ENCODE measurements at regions not wholly inside any gene's neighbourhood (a gene's known extent, or its start where the extent isn't known, plus 50 kb on each side); places are given as distances from the start of the nearest gene placed in this dataset.

DNA sequence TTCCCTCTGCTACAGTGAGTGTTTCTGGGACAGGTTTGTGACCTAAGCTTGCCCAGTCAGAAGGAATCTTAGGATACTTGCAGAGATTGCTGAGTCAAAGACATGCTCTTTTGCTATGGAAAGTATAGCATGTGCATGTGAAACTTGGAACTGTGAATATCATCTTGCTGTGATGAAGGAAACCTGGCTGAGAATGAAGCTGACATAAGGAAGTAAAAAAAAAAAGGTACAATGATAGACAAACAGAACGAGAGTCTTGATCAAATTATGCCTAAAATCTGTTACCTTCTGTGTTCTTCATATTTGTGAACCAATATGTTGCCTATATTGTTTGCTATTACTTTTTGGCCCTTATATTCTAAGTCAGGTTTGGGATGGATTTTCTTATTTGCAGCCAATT, 525.7 kb downstream of the NPIPA7 start:
- no peak overlapping the region for H3K27ac ChIP-seq
- no peak for TF ChIP-seq ZFX (IDR thresholded peaks at IDR 0.05)

DNA sequence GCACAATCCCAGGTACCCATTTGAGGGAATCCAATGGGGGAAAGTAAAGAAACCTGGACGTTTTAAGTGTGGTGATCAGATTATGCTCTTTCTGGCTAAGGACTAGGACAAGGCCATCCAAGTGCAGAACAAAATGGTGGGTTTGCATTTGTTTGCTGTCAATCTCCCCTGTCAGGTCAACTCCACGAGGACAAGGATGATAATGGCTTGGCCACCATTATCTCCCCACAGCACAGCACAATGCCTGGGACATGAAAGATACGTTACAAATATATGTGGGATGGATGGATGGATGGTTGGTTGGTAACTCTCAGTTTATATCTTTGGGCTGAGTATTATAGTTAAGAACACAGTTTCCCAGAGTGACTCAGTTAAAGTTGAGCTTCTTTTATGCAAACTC, 526.9 kb downstream of the NPIPA7 start:
- no peak overlapping the region for H3K27ac ChIP-seq
- TF ChIP-seq ZFX (IDR thresholded peaks at IDR 0.05): no peak
- TF ChIP-seq, protein P1, sequence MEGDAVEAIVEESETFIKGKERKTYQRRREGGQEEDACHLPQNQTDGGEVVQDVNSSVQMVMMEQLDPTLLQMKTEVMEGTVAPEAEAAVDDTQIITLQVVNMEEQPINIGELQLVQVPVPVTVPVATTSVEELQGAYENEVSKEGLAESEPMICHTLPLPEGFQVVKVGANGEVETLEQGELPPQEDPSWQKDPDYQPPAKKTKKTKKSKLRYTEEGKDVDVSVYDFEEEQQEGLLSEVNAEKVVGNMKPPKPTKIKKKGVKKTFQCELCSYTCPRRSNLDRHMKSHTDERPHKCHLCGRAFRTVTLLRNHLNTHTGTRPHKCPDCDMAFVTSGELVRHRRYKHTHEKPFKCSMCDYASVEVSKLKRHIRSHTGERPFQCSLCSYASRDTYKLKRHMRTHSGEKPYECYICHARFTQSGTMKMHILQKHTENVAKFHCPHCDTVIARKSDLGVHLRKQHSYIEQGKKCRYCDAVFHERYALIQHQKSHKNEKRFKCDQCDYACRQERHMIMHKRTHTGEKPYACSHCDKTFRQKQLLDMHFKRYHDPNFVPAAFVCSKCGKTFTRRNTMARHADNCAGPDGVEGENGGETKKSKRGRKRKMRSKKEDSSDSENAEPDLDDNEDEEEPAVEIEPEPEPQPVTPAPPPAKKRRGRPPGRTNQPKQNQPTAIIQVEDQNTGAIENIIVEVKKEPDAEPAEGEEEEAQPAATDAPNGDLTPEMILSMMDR (conservative IDR thresholded peaks at IDR 0.05): no peak

DNA sequence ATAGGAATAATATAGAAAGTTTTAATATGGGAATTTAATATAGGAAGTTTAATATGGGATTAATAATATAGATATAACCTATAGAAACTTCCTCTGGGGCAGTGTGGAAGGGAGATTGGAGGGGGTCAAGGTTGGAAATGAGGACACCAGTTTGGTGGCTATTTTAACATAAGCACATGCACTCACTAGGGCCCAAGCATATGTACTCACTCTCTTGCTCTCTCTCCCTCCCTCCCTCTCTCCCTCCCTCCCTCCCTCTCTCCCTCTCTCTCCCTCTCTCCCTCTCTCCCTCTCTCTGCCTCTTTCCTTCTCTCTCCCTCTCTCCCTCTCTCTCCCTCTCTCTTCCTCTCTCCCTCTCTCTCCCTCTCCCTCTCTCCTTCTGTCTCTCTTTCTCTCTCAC, 528.1 kb downstream of the NPIPA7 start:
- no peak overlapping the region for H3K27ac ChIP-seq
- no peak for TF ChIP-seq ZFX (IDR thresholded peaks at IDR 0.05)
- TF ChIP-seq, protein P1 (conservative IDR thresholded peaks at IDR 0.05): no peak

DNA sequence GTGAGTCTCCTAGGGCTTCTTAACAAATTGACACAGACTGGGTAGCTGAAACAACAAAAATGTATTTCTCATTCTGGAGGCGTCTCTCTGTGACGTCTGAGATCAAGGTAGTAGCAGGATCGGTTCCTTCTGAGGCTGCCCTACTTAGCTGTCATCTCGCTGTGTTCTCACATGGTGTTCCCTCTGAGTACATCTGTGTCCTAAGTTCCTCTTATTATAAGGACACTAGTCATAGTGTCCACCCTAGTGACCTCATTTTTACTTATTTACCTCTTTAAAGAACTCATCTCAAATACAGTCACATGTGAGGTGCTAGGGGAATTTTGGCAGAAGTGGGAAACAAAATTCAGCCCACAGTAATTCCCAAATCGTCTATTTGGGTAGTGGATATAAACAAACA, 529.1 kb downstream of the NPIPA7 start:
- no peak for TF ChIP-seq ZFX (IDR thresholded peaks at IDR 0.05)
- TF ChIP-seq, protein P1 (conservative IDR thresholded peaks at IDR 0.05): no peak

DNA sequence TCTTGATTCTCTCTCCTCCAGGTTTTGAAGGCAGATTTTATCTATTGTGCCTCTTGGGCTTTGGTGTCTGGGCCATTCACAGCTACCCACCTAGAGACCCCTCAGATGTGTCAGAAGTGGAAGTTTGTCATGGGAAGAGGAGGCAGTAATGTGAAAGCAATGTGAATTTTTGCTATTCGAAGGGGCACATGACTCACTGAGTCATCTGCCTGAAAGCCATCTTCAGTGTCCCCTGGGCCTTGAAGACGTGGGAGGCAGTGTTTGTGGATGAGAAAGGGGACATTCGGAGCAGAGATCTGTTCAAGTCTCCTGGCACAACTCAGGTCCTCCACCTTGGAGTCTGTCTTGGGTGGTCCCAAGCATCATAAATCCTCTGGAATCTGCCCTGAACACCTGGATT, 530.2 kb downstream of the NPIPA7 start:
- TF ChIP-seq, protein P1 (conservative IDR thresholded peaks at IDR 0.05): no peak
- no peak for TF ChIP-seq ZFX (IDR thresholded peaks at IDR 0.05)
- H3K27ac ChIP-seq: no peak overlapping the region

More for the DNA sequence above, 529.1 kb downstream of the NPIPA7 start:
- no peak overlapping the region for H3K27ac ChIP-seq

DNA sequence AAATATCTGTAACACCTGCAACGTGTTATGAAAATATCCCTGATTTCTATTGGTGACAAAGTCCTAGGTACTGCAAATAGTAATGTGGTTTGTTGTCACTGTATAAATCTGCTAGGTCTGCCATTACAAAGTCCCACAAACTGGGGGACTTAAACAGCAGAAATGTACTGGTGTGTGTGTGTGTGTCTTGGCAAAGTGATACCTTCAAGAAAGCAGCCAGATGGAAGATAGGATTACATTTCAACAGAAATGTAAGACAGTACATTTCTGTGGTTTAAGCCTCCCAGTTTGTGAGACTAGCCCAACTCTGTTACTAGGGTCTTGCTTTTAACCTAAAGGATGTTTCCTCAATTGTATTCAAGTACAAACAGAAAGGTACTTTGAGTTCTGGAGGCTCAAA, 531.7 kb downstream of the NPIPA7 start:
- TF ChIP-seq ZFX (IDR thresholded peaks at IDR 0.05): no peak
- TF ChIP-seq, protein P1 (conservative IDR thresholded peaks at IDR 0.05): no peak
- H3K27ac ChIP-seq: no peak overlapping the region

DNA sequence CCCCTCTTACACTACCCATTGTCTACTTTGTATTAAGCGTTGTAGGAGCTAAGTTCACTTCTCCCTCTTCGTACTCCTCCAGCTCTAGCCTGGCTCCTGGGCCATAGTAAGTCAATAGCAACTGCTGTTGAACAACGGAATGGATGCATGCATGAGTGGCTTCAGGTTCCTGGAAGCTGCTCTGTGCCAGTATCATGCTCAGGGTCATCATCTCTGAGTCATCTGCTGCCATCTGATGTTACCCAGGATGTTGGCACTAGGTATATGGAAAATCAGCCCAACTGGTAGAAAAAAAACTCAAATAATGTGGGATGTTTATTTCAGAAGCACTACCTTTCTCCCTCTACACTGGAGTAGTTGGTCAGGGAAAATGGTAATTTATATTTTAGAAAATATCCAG, 536.8 kb downstream of the NPIPA7 start:
- no peak overlapping the region for H3K27ac ChIP-seq
- no peak for TF ChIP-seq ZFX (IDR thresholded peaks at IDR 0.05)
- TF ChIP-seq, protein P1 (conservative IDR thresholded peaks at IDR 0.05): no peak

DNA sequence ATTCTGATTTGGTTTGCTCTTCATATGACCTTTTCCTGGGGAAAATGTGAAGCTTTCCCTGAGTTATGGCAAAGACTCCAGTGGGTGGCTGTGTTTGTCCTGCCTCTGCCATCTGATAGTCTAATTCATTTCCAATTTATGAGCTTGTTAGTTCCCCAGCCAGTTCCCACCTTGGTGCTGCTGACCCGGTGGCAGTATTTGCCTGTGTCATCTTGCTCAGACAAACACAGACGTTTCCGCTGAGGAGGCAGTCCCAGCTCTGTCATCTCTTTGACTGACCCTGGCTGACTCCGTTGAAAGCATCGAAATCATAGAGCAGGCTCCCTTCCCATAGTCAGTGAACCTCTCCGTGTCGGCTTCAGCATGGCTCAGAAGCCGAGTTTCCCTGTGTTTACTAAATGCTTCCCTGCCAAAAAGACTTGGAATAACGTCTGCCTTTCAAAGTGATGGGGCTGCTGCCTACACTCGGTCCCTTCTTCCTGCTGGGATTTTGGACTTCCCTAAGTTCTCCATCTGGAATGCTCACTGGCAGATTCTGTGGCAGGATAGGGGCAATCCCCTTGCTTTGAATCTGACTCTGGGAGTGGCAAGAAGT, 538.3 kb downstream of the NPIPA7 start:
- no peak for TF ChIP-seq ZFX (IDR thresholded peaks at IDR 0.05)
- TF ChIP-seq, protein P1 (conservative IDR thresholded peaks at IDR 0.05): no peak
- H3K27ac ChIP-seq: no peak overlapping the region

All from C4-2B (cell line).